ENCODE measurements at regions not wholly inside any gene's neighbourhood (a gene's known extent, or its start where the extent isn't known, plus 50 kb on each side); places are given as distances from the start of the nearest gene placed in this dataset.

GRCh38 chr2:216557820-216558219, 59.2 kb downstream of the RPL37A start:
- TF ChIP-seq CTCF (IDR thresholded peaks at IDR 0.05): no peak
- no peak for TF ChIP-seq REST (IDR thresholded peaks at IDR 0.05; ENCODE audit: insufficient read depth in 1 of 2, low read depth in 2 of 2, low read length in 1 of 2)
- TF ChIP-seq SIN3A (IDR thresholded peaks at IDR 0.05; ENCODE audit: borderline replicate concordance, insufficient read depth, low read depth, low read length): no peak
- no peak for TF ChIP-seq POLR2AphosphoS5 (IDR thresholded peaks at IDR 0.05; ENCODE audit: low read depth, low read length)
